Neural progenitor cell (in vitro differentiated cells): ENCODE measurements at regions not wholly inside any gene's neighbourhood (a gene's known extent, or its start where the extent isn't known, plus 50 kb on each side); places are given as distances from the start of the nearest gene placed in this dataset.

Experiments used
- DNase-seq: peaks from one replicate; pipeline ENCODE4 v3.0.0-alpha.2; 2016; ENCODE audit warnings: low spot score
- H2AFZ ChIP-seq: fragments of 200-600 bp; sonication (generic); replicated peaks from 2 replicates; pipeline ENCODE4 v1.6.1; 2016; ENCODE audit warnings: antibody characterized with exemption
- H3F3A ChIP-seq: fragments of 200-600 bp; sonication (generic); 2 replicates; pipeline ENCODE4 v1.6.1; 2016; ENCODE audit warnings: antibody characterized with exemption, low read depth
- H3K27ac ChIP-seq: fragments of 200-600 bp; sonication (generic); 2 replicates; pipeline ENCODE4 v1.5.1; 2016; ENCODE audit warnings: mild to moderate bottlenecking
- H3K27me3 ChIP-seq: fragments of 200-600 bp; sonication (generic); 2 replicates; pipeline ENCODE4 v1.6.1; 2016; ENCODE audit warnings: mild to moderate bottlenecking, moderate library complexity
- H3K36me3 ChIP-seq: fragments of 200-600 bp; sonication (generic); 2 replicates; pipeline ENCODE4 v1.5.1; 2016
- H3K4me1 ChIP-seq: fragments of 200-600 bp; sonication (generic); 2 replicates; pipeline ENCODE4 v1.6.1; 2016; ENCODE audit warnings: mixed run types
- H3K4me2 ChIP-seq: fragments of 200-600 bp; sonication (generic); 2 replicates; pipeline ENCODE4 v1.6.1; 2016
- H3K4me3 ChIP-seq: fragments of 200-600 bp; sonication (generic); 2 replicates; pipeline ENCODE4 v1.5.1; 2016
- H3K79me2 ChIP-seq: fragments of 200-600 bp; sonication (generic); 2 replicates; pipeline ENCODE4 v1.6.1; 2016; ENCODE audit warnings: low read depth
- H3K9ac ChIP-seq: fragments of 200-600 bp; sonication (generic); 2 replicates; pipeline ENCODE4 v1.6.1; 2016
- H3K9me3 ChIP-seq: fragments of 200-600 bp; sonication (generic); 2 replicates; pipeline ENCODE4 v1.5.1; 2016; ENCODE audit warnings: low read depth
- H4K20me1 ChIP-seq: fragments of 200-600 bp; sonication (generic); 2 replicates; pipeline ENCODE4 v1.6.1; 2016; ENCODE audit warnings: low read depth
- H3K27ac Mint-ChIP-seq: 3 replicates; pipeline ENCODE4 v1.8.0; 2021; ENCODE audit warnings: mixed read lengths
- H3K27me3 Mint-ChIP-seq: 2 replicates; pipeline ENCODE4 v1.8.0; 2022; ENCODE audit warnings: low read depth, mild to moderate bottlenecking, inconsistent platforms, moderate library complexity, mixed read lengths; ENCODE audit not compliant: insufficient read depth
- H3K36me3 Mint-ChIP-seq: 3 replicates; pipeline ENCODE4 v1.8.0; 2021; ENCODE audit warnings: mixed read lengths
- H3K4me1 Mint-ChIP-seq: 3 replicates; pipeline ENCODE4 v1.8.0; 2021; ENCODE audit warnings: mixed read lengths
- H3K4me3 Mint-ChIP-seq: 3 replicates; pipeline ENCODE4 v1.8.0; 2021; ENCODE audit warnings: mild to moderate bottlenecking, moderate library complexity, mixed read lengths
- H3K9me3 Mint-ChIP-seq: 3 replicates; pipeline ENCODE4 v1.8.0; 2020; ENCODE audit warnings: mixed read lengths
- CTCF ChIP-seq: fragments of 200-600 bp; sonication (generic); IDR thresholded peaks from 2 replicates; pipeline ENCODE4 v1.5.1; 2017; ENCODE audit warnings: antibody characterized with exemption, mild to moderate bottlenecking
- EZH2 ChIP-seq: fragments of 200-600 bp; sonication (generic); IDR thresholded peaks from 2 replicates; pipeline ENCODE4 v1.6.1; 2017; ENCODE audit warnings: antibody characterized with exemption, mild to moderate bottlenecking, moderate library complexity
- EZH2phosphoT487 ChIP-seq: fragments of 200-600 bp; sonication (generic); IDR thresholded peaks from 2 replicates; pipeline ENCODE4 v1.6.1; 2017; ENCODE audit warnings: antibody characterized with exemption

GRCh38 chr7:12025246-12025645 lies 185.8 kb upstream of the TMEM106B start:
- Mint-ChIP-seq H3K36me3 (no peaks in the 10 kb centered on the region), H3K4me1 (peaks cover 2% of the 10 kb centered on the region), H3K27me3 (no peaks in the 10 kb centered on the region), H3K4me3 (no peak overlapping the region), H3K27ac (no peak overlapping the region), H3K9me3 (no peaks in the 10 kb centered on the region)
- DNase-seq: no peak
- no peak overlapping the region for H3K4me2 ChIP-seq
- H3K79me2 ChIP-seq: no peaks in the 10 kb centered on the region
- no peak overlapping the region for H3K9ac ChIP-seq
- no peaks in the 10 kb centered on the region for H3K9me3 ChIP-seq
- no peak overlapping the region for H3K27ac ChIP-seq
- H3K27me3 ChIP-seq: no peaks in the 10 kb centered on the region
- H2AFZ ChIP-seq: no peak overlapping the region
- H3K4me3 ChIP-seq: no peak overlapping the region
- H3K36me3 ChIP-seq: no peaks in the 10 kb centered on the region
- no peaks in the 10 kb centered on the region for H4K20me1 ChIP-seq
- TF ChIP-seq EZH2 (no peak), EZH2phosphoT487 (no peak), CTCF (no peak)
- no peaks in the 10 kb centered on the region for H3F3A ChIP-seq
- peaks cover 9% of the 10 kb centered on the region for H3K4me1 ChIP-seq

- no peaks in the 10 kb centered on the region for H3K27me3 Mint-ChIP-seq
- Histone ChIP-seq H3K36me3 (no peaks in the 10 kb centered on the region), H3K9me3 (no peaks in the 10 kb centered on the region), H2AFZ (no peak overlapping the region), H3F3A (no peaks in the 10 kb centered on the region), H3K27ac (no peak overlapping the region), H3K4me1 (peaks cover 12% of the 10 kb centered on the region), H4K20me1 (no peaks in the 10 kb centered on the region), H3K79me2 (no peaks in the 10 kb centered on the region), H3K27me3 (no peaks in the 10 kb centered on the region), H3K4me2 (no peak overlapping the region), H3K4me3 (no peak overlapping the region), H3K9ac (no peak overlapping the region)
- no peak overlapping the region for H3K4me3 Mint-ChIP-seq
- DNase-seq: no peak
- TF ChIP-seq EZH2 (no peak), EZH2phosphoT487 (no peak), CTCF (no peak)
- H3K4me1 Mint-ChIP-seq: peaks cover 5% of the 10 kb centered on the region
- H3K27ac Mint-ChIP-seq: no peak overlapping the region
- H3K36me3 Mint-ChIP-seq: no peaks in the 10 kb centered on the region
- no peaks in the 10 kb centered on the region for H3K9me3 Mint-ChIP-seq
Observed at GRCh38 chr7:12028508-12028907, 182.6 kb upstream of the TMEM106B start.

GRCh38 chr7:12030116-12030515 lies 181.0 kb upstream of the TMEM106B start:
- Mint-ChIP-seq H3K27me3 (no peaks in the 10 kb centered on the region), H3K27ac (no peak overlapping the region), H3K36me3 (no peaks in the 10 kb centered on the region), H3K4me1 (peaks cover 5% of the 10 kb centered on the region), H3K9me3 (no peaks in the 10 kb centered on the region), H3K4me3 (no peak overlapping the region)
- DNase-seq: no peak
- Histone ChIP-seq H3K27me3 (no peaks in the 10 kb centered on the region), H3K9me3 (no peaks in the 10 kb centered on the region), H3K4me3 (no peak overlapping the region), H3F3A (no peaks in the 10 kb centered on the region), H2AFZ (no peak overlapping the region), H3K9ac (no peak overlapping the region), H3K4me2 (no peak overlapping the region), H4K20me1 (no peaks in the 10 kb centered on the region), H3K4me1 (peaks cover 12% of the 10 kb centered on the region), H3K79me2 (no peaks in the 10 kb centered on the region), H3K36me3 (no peaks in the 10 kb centered on the region), H3K27ac (no peak overlapping the region)
- TF ChIP-seq EZH2: no peak
- TF ChIP-seq CTCF: no peak
- no peak for TF ChIP-seq EZH2phosphoT487

GRCh38 chr7:12031186-12031585 lies 179.9 kb upstream of the TMEM106B start:
- Mint-ChIP-seq H3K27ac (no peak overlapping the region), H3K4me3 (no peak overlapping the region), H3K36me3 (no peaks in the 10 kb centered on the region), H3K27me3 (no peaks in the 10 kb centered on the region), H3K9me3 (no peaks in the 10 kb centered on the region), H3K4me1 (peaks cover 5% of the 10 kb centered on the region)
- TF ChIP-seq CTCF (no peak), EZH2phosphoT487 (no peak), EZH2 (no peak)
- Histone ChIP-seq H3K79me2 (no peaks in the 10 kb centered on the region), H3K4me2 (no peak overlapping the region), H3K4me1 (peaks cover 12% of the 10 kb centered on the region), H3K36me3 (no peaks in the 10 kb centered on the region), H3K9me3 (no peaks in the 10 kb centered on the region), H3K4me3 (no peak overlapping the region), H3K9ac (no peak overlapping the region), H3K27me3 (no peaks in the 10 kb centered on the region), H2AFZ (no peak overlapping the region), H4K20me1 (no peaks in the 10 kb centered on the region), H3F3A (no peaks in the 10 kb centered on the region), H3K27ac (no peak overlapping the region)
- no peak for DNase-seq
